Epithelial cell of proximal tubule (primary cell): ENCODE measurements at regions not wholly inside any gene's neighbourhood (a gene's known extent, or its start where the extent isn't known, plus 50 kb on each side); places are given as distances from the start of the nearest gene placed in this dataset.

Experiments
- DNase-seq: peaks from one replicate; pipeline ENCODE4 v3.0.0-alpha.2; 2011; ENCODE audit warnings: low read depth
- H3K4me3 ChIP-seq: 2 replicates; pipeline ENCODE4 v1.5.1; 2011; ENCODE audit warnings: low read depth, mild to moderate bottlenecking, low read length
- CTCF ChIP-seq: conservative IDR thresholded peaks from 2 replicates; pipeline ENCODE4 v1.5.1; 2012; ENCODE audit warnings: low read depth, mild to moderate bottlenecking, low read length

GRCh38 chr4:159021597-159022385 lies 81.1 kb upstream of the RAPGEF2 start:
- no peak for TF ChIP-seq CTCF
- DNase-seq: no peak
- no peak overlapping the region for H3K4me3 ChIP-seq

GRCh38 chr4:159023741-159024140 lies 79.1 kb upstream of the RAPGEF2 start:
- no peak overlapping the region for H3K4me3 ChIP-seq
- TF ChIP-seq CTCF: no peak
- no peak for DNase-seq

- TF ChIP-seq CTCF: no peak
- H3K4me3 ChIP-seq: no peak overlapping the region
- DNase-seq: no peak
These were observed 78.6 kb upstream of the RAPGEF2 start for GRCh38 chr4:159024266-159024665.

- H3K4me3 ChIP-seq: no peak overlapping the region
- TF ChIP-seq CTCF: no peak
- DNase-seq: no peak
These were observed 78.1 kb upstream of the RAPGEF2 start for GRCh38 chr4:159024828-159025227.

GRCh38 chr4:159026329-159026728 lies 76.5 kb upstream of the RAPGEF2 start:
- TF ChIP-seq CTCF: no peak
- no peak overlapping the region for H3K4me3 ChIP-seq
- DNase-seq: no peak

- no peak for DNase-seq
These were observed 75.3 kb upstream of the RAPGEF2 start for GRCh38 chr4:159027535-159027934.

More at GRCh38 chr4:159027535-159027934, 75.3 kb upstream of the RAPGEF2 start:
- no peak for TF ChIP-seq CTCF
- no peak overlapping the region for H3K4me3 ChIP-seq
